ENCODE measurements at regions not wholly inside any gene's neighbourhood (a gene's known extent, or its start where the extent isn't known, plus 50 kb on each side); places are given as distances from the start of the nearest gene placed in this dataset.

DNA sequence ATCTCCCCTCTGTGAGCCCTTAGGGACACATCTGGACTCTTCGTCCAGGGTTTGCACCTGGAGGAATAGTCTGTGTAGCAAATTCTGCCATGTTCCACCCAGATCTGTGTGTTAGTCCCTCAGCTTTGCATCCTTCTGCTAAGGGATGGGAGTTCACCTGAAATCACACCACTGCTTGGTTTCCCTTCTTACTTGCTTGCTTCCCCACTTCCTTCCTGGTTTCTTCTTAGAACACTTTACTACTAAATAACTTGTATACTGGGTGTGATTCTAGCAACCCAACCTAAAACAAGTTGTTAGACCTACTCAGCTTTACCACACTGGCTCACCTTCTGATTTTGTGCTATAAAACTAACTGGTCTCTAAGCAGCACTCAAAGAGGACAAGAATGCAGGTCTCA, 202.6 kb upstream of the MAP3K1 start:
- TF ChIP-seq, protein P1, sequence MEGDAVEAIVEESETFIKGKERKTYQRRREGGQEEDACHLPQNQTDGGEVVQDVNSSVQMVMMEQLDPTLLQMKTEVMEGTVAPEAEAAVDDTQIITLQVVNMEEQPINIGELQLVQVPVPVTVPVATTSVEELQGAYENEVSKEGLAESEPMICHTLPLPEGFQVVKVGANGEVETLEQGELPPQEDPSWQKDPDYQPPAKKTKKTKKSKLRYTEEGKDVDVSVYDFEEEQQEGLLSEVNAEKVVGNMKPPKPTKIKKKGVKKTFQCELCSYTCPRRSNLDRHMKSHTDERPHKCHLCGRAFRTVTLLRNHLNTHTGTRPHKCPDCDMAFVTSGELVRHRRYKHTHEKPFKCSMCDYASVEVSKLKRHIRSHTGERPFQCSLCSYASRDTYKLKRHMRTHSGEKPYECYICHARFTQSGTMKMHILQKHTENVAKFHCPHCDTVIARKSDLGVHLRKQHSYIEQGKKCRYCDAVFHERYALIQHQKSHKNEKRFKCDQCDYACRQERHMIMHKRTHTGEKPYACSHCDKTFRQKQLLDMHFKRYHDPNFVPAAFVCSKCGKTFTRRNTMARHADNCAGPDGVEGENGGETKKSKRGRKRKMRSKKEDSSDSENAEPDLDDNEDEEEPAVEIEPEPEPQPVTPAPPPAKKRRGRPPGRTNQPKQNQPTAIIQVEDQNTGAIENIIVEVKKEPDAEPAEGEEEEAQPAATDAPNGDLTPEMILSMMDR (IDR thresholded peaks at IDR 0.05): no peak
- TF ChIP-seq EP300 (IDR thresholded peaks at IDR 0.05): no peak
- TF ChIP-seq POLR2AphosphoS5 (IDR thresholded peaks at IDR 0.05): no peak
